Sciatic nerve (tissue), 2 donors: ENCODE measurements at regions not wholly inside any gene's neighbourhood (a gene's known extent, or its start where the extent isn't known, plus 50 kb on each side); places are given as distances from the start of the nearest gene placed in this dataset.
"Not testable (repeated sequence)": the region's sequence is repeated elsewhere in the genome, so short reads cannot be mapped to it uniquely, and the experiment has no call there.

Experiments
- ATAC-seq: fragments of 200-7000 bp; cut with Tn5 transposase; one replicate; pipeline ENCODE4 v1.9.1; 2020; ENCODE audit warnings: mild to moderate bottlenecking, moderate library complexity
- DNase-seq: peaks from one replicate; pipeline ENCODE4 v3.0.0-alpha.2; 2020; ENCODE audit warnings: low spot score
- intact Hi-C: fragments of 100-400 bp; cut with DNase I; formaldehyde crosslinking; loops from one replicate; pipeline ENCODE4 v1.14.2; 2022
- donor health status: DM: no; HTN: no; CAD: no.
- donor health status: DM: no; HTN: no; CAD: no.

DNA sequence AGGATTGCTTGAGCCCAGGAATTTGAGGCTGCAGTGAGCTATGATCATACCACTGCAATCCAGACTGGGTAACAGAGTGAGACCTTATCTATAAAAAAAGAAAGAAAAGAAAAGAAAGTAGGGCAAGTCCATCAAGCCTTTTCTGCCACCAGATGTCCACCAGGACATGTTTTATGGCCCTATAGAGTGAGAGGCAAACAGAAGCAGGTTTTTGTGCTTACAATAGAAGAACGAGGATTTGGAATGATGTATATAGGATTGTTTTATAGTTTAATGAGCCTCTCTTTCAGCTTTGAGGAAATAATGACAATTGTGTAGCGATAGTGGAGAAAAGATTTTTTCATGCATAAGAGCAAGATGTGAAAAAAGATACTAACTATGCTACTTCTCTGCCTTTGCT is 480.5 kb downstream of the KLF12 start:
- no peak for ATAC-seq
- intact Hi-C loops: no loop called here
- DNase-seq: no peak

DNA sequence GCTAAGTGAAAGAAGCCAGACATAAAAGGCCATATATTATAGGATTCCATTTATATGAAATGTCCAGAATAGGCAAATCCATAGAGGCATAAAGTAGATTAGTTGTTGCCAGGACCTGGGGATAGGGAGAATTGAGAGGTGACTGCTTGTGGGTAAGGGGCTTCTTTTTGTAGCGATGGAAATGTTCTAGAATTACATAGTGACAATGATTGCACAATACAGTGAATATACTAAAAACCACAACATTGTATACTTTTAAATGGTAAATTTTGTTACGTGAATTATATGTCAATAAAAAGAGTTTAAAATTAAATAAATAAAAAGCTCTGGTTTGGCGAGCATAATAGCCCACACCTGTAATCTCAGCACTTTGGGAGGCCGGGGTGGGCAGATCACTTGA is 486.8 kb downstream of the KLF12 start:
- ATAC-seq (no peak), DNase-seq (no peak)
- intact Hi-C loops: no loop called here

DNA sequence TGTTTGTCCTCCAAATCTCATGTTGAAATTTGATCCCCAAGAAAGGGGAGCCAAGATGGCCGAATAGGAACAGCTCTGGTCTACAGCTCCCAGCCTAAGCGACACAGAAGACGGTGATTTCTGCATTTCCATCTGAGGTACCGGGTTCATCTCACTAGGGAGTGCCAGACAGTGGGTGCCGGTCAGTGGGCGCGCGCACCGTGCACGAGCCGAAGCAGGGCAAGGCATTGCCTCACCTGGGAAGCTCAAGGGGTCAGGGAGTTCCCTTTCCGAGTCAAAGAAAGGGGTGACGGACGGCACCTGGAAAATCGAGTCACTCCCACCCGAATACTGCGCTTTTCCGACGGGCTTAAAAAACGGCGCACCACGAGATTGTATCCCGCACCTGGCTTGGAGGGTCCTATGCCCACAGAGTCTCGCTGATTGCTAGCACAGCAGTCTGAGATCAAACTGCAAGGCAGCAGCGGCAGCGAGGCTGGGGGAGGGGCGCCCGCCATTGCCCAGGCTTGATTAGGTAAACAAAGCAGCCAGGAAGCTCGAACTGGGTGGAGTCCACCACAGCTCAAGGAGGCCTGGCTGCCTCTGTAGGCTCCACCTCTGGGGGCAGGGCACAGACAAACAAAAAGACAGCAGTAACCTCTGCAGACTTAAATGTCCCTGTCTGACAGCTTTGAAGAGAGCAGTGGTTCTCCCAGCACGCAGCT is 493.6 kb downstream of the KLF12 start:
- DNase-seq, intact Hi-C loops, ATAC-seq: not testable (repeated sequence)

DNA sequence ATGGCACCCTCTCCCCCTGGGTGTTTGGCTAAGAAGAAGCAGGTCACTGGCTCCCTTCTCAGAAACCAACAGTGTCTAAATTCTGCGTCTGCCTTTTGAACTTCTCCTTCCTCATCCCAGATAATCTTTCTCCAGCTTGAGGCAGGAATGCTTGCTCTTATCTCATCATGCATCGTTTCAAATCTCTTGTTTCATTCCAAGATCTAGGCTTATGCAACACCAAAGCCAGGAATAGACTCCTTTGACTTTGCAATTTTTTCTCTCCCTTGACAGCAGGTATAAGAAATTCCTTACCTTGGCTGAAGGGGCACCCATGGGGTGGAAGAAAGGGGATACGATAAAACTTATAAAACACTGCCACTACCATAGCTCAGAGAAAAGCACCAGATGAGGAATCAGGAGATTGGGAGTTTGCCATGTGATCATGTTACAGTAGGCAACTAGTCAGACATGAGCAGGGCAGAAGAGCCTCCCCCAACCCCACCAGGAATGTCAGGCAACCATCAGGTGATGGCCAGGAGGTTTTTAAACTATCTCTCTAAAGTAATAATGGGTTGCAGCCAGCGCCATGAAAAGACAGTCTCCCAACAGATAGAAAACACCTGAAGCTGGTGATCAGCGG is 498.9 kb downstream of the KLF12 start:
- ATAC-seq (no peak), DNase-seq (no peak)
- intact Hi-C loops: loop anchor here (2.0 kb wide), 1 partner anchor 40 kb away; no protein-coding TSS in a partner anchor

DNA sequence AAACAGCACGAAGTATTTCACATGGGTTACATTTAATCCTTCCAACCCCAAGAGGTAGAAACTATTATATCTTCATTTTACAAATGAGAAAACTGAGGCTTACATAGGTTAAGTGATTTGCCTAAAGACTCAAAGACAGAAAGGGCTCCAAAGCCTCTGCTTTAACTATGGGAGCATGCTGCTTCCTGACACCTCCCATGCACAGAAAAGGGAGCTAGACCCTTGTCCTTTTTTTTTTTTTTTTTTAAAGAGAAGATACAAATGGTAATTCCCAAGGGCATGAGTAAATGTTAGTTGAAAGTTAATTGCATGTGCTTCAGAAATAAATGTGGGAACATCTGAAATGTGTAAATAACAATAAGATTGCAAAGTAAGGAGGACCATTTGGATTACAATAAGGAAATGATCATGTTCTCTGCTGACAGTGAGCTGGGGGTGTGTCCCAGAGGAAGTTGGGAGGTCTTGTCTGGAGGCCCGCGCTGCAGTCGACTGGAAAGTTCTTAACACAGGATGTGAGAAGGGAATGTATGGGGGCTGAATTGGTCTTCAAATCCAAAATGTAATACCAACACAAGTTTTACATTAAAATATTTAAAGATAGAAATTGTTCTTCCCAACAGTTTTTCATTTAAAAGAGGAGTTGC is 500.3 kb downstream of the KLF12 start:
- intact Hi-C loops: loop anchor here (2.0 kb wide), 1 partner anchor 39 kb away; no protein-coding TSS in a partner anchor
- ATAC-seq (no peak), DNase-seq (no peak)

DNA sequence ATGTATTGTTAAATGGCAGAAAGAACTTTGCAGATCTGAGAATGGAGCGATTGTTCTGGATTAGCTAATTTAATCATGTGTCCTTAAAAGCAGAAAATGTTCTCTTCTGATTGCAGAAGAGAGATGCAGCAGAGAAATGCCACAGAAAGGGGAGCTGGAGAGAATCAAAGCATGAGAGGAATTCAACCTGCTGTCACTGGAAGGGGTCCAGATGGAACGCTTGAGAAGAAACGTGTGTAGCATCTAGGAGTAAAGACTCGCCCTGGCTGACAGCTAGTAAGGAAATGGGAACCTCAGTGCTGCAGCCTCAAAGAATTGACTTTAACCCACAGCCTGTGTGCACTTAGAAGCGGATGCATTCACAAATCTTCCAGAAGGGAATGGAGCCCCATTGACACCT is 502.8 kb downstream of the KLF12 start:
- ATAC-seq: no peak
- intact Hi-C loops: no loop called here
- no peak for DNase-seq

DNA sequence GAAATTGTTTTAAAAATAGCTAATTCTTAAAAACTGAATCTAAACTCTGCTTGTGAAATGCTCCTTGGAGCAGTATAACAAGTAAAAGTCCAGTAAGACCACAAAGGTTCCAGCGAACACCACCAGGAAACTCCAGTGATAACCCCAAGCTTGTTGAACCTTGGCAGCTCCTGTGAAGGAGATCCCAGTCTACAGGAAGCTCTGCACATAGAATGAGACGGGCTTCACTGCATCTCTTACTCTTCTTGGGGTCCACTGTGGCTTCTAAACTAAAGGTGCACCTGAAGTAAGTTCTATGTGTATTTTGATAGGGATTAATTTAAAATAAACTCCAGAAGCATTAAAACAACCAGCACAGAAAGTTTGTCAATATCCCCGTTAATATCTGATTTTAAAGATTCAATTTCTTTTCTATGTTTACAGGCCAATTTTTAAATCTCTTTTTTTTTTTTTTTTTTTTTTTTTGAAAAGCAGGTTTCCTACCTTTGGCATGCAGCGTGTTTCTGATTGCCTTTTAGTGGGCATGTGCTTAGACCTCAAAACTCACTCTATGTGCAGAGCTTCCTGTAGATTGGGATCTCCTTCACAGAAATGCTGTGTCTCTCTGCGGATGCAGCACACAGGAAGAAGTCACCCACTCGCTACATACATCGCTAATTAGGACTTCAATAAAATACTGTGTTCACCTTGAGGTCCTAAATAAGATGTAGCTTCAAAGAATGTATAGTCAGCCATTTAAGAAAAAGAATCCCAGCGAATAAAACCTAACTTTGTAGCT is 508.5 kb downstream of the KLF12 start:
- intact Hi-C loops: no loop called here
- DNase-seq: no peak
- ATAC-seq: no peak

DNA sequence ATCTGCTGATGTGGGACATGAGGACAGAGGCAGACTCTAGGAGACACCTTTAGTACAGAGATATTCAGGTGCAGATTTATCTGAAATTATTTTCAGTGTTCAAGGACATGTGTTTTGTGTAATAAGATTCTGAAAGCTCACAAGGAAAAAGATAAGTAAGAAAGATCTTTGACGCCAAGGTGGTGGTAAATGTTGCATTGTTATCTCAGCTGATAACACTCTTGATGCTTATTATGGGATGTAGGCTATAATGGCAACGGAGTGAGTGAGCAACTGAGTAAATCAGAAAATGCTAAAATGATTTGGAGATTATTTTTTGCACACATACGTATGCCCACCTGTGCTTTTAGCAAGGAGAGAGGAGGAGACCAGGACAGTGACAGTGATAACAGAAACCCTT is 510.9 kb downstream of the KLF12 start:
- ATAC-seq (no peak), DNase-seq (no peak)
- intact Hi-C loops: no loop called here

DNA sequence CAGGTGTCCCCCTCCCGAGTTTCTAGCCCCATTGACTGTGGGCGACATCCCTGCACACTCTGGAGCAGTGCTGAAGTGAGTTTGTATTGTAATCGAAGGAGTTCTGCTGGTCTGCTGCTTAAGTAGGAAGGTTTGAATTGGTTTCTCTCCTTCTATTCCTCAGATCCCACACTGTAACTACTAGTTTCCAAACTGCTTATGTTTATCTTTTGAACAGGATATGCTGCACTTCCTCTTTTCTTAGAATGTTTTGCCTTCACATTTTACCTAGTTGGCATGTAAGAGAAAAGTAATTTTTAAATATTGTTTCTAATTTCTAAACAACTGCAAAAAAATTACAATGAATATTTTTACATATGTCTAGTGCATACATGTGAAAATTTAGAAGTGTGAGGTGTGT is 511.8 kb downstream of the KLF12 start:
- intact Hi-C loops: no loop called here
- DNase-seq: no peak
- ATAC-seq: peak; percentile 57

DNA sequence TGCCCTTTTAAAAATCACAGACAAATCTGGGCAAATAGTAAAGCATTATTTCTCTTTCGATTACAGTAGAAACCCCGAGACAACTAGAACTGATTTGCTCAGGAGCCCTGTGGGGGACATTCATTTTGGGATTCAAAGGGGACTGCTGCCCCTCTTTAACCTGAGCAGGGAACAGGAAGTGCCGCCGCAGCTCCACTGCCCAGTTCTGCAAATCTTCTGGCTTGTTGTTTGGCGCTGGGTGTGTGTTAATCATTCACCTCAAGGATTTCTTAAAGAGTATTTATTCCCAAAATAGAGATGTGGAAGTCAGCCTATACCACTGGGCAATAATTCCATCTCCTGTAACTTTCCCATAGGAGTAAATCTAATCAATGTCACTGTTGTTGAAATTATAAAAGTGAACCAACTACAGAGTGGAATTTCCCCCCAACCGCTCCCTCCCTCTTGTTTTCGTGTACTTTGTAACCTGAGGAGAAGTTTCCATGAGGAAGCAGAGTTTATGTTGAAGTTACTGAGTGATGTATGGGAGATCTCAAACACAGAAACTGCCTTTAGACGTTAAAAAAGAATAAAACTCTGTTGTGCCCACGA is 515.8 kb downstream of the KLF12 start:
- no peak for ATAC-seq
- DNase-seq: no peak
- intact Hi-C loops: no loop called here

DNA sequence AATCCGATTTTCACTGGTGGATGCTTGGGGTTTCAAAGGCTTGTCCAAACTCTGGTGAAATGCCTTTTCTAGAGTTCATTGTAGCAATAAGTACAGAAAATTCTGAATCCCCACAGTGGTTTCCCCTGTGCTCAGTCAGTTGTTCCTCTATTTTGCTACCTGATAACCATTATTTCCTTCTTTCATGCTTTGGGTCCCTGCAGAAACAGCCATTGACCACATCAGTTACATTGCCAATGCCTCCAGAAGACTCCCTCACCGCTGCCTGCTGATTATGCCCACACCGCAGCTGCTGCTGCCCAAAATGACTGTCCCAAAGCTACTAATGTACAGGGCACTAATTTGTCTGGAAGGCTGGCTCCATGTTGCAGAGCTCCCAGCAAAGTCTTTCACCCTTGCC is 517.3 kb downstream of the KLF12 start:
- intact Hi-C loops: no loop called here
- ATAC-seq: no peak
- no peak for DNase-seq

DNA sequence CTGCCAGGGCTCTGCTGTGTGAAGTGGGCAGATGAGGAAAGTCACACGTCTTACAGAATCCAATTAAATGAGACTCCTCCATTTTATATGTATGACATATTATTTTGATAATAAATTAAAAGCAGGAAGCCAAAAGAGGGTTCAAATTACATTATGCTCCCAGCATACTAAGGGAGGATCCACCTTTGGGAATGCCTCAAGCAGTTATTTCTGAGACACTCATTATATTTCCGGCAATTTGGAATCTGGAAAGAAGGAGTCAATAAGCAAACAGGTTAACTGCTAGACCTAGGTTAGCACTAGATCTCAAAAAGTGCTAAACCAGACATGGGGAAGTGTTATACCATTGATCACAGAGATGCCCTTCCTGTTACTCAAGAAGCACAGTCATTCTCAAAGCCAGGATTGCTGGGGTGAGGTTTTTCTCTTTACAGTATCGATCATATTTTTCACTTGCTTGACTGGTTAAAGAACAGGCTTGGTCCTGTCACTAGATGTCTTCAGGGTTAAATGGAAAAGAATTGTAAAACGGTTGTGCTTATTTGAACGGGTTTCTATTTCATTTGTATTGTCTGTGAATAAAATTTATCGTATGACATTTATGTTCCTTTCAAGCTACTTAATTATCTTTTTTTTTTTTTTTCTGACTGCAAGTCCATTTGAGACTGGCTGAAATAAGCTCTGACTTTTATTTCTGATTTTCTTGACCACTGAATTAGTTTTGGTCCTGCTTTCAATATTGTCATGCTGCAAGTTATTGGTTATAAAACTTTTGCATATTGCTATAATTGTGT is 523.2 kb downstream of the KLF12 start:
- intact Hi-C loops: no loop called here
- ATAC-seq: no peak
- DNase-seq: no peak

DNA sequence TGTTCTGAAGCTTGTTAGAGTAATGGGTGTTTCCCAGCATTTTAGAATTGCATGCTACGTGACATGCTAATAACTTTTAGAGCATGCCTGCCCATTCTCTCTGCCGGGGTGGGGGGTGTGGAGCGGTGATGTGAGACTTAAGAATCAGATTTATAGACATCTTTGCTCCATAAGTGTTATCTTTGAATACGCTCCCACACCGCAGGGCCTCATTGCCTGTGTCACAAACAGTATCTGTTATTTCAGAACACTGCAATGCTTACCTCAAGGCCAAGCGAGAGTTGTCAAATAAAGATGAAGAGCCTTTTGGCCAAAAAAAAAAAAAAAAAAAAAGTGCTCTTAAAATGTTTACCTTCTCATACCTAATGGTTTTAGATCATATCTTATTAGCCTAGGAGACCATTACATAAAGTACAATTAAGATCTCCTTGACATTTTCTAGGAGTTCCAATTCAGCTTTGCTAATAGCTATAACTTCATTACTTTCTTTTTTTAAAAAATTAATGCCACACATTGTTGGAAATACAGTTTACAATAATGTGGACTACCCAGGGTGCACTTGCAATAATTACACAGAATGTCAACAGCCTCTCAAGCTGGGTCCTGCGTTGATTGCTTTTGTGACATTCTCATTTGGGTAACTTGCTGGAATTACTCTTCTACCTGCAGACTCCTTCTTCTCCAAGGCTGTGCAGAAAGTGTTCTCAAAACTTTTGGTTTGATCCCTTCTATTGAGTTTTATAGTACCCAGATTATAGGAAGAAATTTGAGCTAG is 525.3 kb downstream of the KLF12 start:
- intact Hi-C loops: no loop called here
- no peak for ATAC-seq

DNA sequence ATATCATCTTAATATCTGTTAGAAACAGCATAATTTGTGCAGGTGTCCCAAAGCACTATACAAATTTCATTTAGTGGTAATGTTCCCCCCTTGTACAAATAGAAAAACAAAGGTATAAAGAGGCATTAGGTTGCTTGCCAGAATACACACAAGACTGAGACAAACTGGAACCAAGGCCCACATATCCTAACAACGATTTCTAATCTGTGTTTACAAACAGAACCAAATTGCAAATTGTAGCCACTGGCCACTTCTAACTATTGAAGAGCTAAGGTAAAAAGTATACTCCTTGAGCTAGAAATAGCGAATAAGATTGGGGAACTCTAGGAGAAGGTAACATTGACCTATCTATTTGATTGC is 526.1 kb downstream of the KLF12 start:
- intact Hi-C loops: no loop called here
- no peak for DNase-seq
- no peak for ATAC-seq

More for the DNA sequence above, 525.3 kb downstream of the KLF12 start:
- DNase-seq: no peak

DNA sequence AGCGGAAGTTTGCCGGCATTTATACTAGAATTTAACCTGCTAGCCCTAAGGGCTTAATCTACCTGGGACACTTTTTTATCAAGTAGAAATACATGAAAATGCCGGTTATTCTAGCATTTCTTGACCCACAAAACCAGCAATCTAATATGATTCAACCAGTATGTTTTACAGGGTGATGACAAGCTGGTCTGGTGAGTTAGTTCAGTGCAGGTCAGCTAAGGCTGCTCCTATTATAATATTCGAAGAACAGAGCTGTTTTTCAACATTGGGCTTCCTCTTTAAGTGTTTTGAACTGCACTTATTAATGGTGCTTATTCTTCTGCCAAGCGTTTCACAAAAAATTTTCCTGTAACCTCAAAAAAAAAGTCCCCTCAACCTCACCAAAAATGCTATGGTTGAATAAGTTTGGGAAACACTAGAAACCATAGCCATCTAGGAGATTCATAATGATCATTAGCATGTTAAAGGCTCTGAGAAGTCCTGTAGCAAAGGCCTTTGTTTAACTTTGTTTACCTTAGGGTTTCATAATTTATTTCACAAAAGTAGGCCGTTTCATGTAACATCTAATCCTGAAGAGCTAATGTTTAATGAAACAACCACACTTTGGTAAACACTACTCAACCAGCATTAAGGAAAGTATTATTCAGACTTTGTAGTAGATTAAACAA is 526.6 kb downstream of the KLF12 start:
- intact Hi-C loops: no loop called here
- DNase-seq (no peak), ATAC-seq (no peak)

DNA sequence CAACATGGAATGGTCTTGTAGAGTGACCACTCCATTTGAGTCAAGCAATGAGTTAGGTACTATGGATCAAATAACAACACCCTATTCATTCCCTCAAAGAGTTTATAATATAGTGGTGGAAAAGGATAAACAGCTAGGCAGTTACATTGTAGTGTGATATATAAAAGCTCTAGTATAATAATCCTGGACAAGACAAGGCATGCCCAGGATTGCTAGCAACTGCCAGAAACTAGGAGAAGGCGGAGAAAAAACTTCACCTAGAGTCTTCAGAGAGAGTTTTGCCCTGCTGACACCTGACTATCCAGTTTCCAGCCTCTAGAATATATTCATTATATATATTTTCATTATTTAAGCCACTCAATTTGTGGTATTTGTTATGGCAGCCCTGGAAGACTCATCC is 530.6 kb downstream of the KLF12 start:
- intact Hi-C loops: no loop called here
- ATAC-seq: no peak
- no peak for DNase-seq

DNA sequence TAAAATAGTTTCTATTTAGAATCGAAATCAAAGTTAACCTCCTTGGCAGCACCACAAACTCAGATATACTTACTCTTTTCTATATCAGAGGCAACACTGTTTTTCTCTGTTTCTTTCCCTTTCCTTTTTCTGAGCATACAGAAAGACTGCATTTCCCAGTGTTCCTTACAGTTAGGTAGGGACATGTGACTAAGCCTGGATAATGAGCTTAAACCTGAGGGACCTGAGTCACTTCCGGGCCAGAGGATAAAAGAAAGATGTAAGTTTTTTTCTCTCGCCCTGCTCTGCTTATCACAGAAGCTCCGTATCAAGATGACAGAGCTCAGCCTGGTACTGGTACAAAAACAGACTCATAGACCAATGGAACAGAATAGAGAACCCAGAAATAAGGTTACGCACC is 531.9 kb downstream of the KLF12 start:
- DNase-seq (no peak), ATAC-seq (no peak)
- intact Hi-C loops: no loop called here
